RWPE2 (cell line): ENCODE measurements at regions not wholly inside any gene's neighbourhood (a gene's known extent, or its start where the extent isn't known, plus 50 kb on each side); places are given as distances from the start of the nearest gene placed in this dataset.

Experiments
- ATAC-seq: fragments of 200-7000 bp; cut with Tn5 transposase; 3 replicates; pipeline ENCODE4 v1.9.1; 2021; ENCODE audit warnings: low read depth
- DNase-seq: peaks from one replicate; pipeline ENCODE4 v3.0.0-alpha.2; 2020; ENCODE audit warnings: low spot score
- H3K27ac ChIP-seq: fragments of 450-650 bp; 2 replicates; pipeline ENCODE4 v1.5.1; 2017; ENCODE audit warnings: mild to moderate bottlenecking; ENCODE audit not compliant: poor library complexity, severe bottlenecking
- H3K27me3 ChIP-seq: fragments of 250-450 bp; sonication (Bioruptor Pico); 2 replicates; pipeline ENCODE4 v1.5.1; 2021; ENCODE audit warnings: mild to moderate bottlenecking, moderate library complexity; ENCODE audit not compliant: insufficient read depth, poor library complexity, severe bottlenecking
- H3K36me3 ChIP-seq: fragments of 250-450 bp; sonication (Bioruptor Pico); 2 replicates; pipeline ENCODE4 v1.5.1; 2020; ENCODE audit warnings: low read depth, mild to moderate bottlenecking, moderate library complexity
- H3K4me1 ChIP-seq: fragments of 250-450 bp; sonication (Bioruptor Pico); 2 replicates; pipeline ENCODE4 v1.5.1; 2021; ENCODE audit warnings: mild to moderate bottlenecking, moderate library complexity; ENCODE audit not compliant: insufficient read depth, poor library complexity, severe bottlenecking
- H3K4me3 ChIP-seq: fragments of 250-450 bp; sonication (Bioruptor Pico); 2 replicates; pipeline ENCODE4 v1.5.1; 2021; ENCODE audit warnings: mild to moderate bottlenecking, moderate library complexity; ENCODE audit not compliant: severe bottlenecking
- H3K9me3 ChIP-seq: fragments of 250-450 bp; sonication (Bioruptor Pico); 2 replicates; pipeline ENCODE4 v1.5.1; 2021; ENCODE audit warnings: mild to moderate bottlenecking, moderate library complexity; ENCODE audit not compliant: severe bottlenecking
- TF ChIP-seq, protein P1 (sequence below): fragments of 450-650 bp; IDR thresholded peaks from one replicate; pipeline ENCODE4 v1.5.1; 2017; ENCODE audit warnings: mild to moderate bottlenecking, moderate library complexity; ENCODE audit not compliant: poor library complexity, severe bottlenecking

DNA sequence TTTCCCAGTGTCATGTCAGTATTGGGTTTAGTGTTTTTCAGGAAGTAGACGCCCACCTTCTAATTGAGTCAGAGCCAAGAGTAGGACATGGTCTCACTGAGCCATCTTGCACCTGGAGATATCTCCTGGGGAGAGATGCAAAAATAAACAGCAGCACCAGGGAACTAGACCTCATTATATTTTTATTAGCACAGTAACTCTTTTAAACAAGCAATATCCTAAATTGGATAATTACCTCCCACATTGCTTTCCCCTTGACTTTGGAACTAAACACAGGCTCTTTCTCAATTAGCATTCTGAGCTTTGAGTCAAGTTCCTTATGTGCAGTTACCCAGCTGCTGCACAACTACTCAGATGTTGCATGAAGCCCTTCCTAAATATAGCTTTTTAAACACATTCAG is 175.4 kb downstream of the IBTK start:
- ATAC-seq (no peak), DNase-seq (no peak)
- Histone ChIP-seq H3K4me1 (no peaks in the 10 kb centered on the region), H3K9me3 (no peaks in the 10 kb centered on the region), H3K27me3 (no peaks in the 10 kb centered on the region), H3K4me3 (no peak overlapping the region), H3K27ac (no peak overlapping the region), H3K36me3 (no peaks in the 10 kb centered on the region)
- TF ChIP-seq, protein P1, sequence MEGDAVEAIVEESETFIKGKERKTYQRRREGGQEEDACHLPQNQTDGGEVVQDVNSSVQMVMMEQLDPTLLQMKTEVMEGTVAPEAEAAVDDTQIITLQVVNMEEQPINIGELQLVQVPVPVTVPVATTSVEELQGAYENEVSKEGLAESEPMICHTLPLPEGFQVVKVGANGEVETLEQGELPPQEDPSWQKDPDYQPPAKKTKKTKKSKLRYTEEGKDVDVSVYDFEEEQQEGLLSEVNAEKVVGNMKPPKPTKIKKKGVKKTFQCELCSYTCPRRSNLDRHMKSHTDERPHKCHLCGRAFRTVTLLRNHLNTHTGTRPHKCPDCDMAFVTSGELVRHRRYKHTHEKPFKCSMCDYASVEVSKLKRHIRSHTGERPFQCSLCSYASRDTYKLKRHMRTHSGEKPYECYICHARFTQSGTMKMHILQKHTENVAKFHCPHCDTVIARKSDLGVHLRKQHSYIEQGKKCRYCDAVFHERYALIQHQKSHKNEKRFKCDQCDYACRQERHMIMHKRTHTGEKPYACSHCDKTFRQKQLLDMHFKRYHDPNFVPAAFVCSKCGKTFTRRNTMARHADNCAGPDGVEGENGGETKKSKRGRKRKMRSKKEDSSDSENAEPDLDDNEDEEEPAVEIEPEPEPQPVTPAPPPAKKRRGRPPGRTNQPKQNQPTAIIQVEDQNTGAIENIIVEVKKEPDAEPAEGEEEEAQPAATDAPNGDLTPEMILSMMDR = no peak

DNA sequence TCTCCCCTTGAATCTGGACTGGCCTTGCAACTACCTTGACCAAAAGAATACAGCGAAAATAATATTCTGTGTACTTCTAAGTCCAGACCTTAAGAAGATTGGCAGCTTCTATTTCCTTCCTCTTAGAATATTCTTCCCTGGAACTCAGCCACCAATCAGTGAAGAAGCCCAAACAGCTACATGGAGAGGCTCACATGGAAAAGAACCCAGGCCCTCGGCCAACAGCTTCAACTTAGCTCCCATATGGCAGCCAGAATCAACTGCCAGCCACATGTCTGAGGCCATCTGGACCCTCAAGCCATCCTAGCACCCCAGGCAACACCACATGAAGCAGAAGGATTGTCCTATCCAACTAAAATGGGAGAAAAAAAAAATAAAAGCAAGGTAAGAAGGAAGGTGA is 178.8 kb downstream of the IBTK start:
- no peak overlapping the region for H3K27ac ChIP-seq
- ATAC-seq (no peak), DNase-seq (no peak)
- H3K4me3 ChIP-seq = no peak overlapping the region
- TF ChIP-seq, protein P1 = no peak
- H3K27me3 ChIP-seq = no peaks in the 10 kb centered on the region
- H3K36me3 ChIP-seq = no peaks in the 10 kb centered on the region
- no peaks in the 10 kb centered on the region for H3K9me3 ChIP-seq
- no peaks in the 10 kb centered on the region for H3K4me1 ChIP-seq

DNA sequence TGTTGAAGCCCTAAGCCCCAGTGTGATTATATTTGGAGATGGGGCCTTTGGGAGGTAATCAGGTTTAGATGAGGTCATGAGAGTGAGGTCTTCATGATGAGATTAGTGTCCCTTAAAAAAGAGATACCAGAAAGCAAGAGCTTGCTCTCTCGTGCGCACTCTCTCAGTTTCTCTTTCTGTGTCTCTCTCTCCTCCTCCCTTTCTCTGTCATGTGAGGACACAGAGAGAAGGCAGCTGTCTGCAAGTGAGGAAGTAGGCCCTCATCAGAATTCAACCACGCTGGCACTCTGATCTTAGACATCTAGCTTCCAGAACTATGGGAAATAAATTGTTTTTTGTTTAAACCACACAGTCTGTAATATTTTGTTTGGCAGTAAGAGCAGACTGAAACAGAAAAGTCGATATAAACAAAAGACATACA is 180.5 kb downstream of the IBTK start:
- Histone ChIP-seq H3K4me1 (no peaks in the 10 kb centered on the region), H3K27ac (no peak overlapping the region), H3K9me3 (no peaks in the 10 kb centered on the region), H3K4me3 (no peak overlapping the region), H3K36me3 (no peaks in the 10 kb centered on the region), H3K27me3 (no peaks in the 10 kb centered on the region)
- ATAC-seq = no peak
- DNase-seq = no peak
- TF ChIP-seq, protein P1 = no peak

DNA sequence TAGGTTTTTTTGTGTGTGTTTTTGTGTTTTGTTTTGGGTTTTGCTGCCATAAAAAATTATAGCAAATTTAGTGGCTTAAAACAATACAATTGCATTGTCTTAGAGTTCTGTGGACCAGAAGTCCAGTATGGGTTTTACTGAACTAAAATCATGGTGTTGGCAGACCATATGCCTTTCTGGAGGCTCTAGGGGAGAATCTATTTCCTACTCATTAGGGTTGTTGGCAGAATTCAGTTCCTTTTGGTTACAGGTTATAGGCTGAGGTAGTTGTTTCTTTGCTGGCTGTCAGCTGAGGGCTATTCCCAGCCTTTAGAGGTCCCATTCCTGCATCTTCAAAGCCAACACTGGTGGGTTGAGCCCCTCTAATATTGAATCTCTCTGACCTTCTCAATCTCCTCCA is 181.3 kb downstream of the IBTK start:
- Histone ChIP-seq H3K9me3 (no peaks in the 10 kb centered on the region), H3K27me3 (no peaks in the 10 kb centered on the region), H3K27ac (no peak overlapping the region), H3K4me1 (no peaks in the 10 kb centered on the region), H3K36me3 (no peaks in the 10 kb centered on the region), H3K4me3 (no peak overlapping the region)
- ATAC-seq = no peak
- TF ChIP-seq, protein P1 = no peak
- DNase-seq = no peak

DNA sequence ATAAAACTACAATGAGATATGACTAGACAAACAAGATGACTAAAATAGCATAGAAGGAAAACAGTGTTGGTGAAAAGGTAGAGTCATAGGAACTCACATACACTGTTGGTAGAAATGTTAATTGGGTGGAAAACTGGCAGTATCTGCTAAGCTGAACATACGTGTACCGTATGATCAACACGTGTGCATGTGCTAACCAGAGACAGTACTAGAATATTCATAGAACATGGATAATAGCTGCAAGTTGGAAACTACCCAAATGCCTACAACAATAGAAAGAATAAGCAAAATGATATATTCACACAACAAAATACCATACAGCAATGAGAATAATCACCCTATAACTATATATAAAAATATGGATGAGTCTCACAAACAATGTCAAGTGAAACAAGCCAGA is 184.0 kb downstream of the IBTK start:
- no peak overlapping the region for H3K27ac ChIP-seq
- H3K9me3 ChIP-seq = no peaks in the 10 kb centered on the region
- TF ChIP-seq, protein P1 = no peak
- no peaks in the 10 kb centered on the region for H3K27me3 ChIP-seq
- H3K4me3 ChIP-seq = no peak overlapping the region
- DNase-seq (no peak), ATAC-seq (no peak)
- no peaks in the 10 kb centered on the region for H3K4me1 ChIP-seq
- no peaks in the 10 kb centered on the region for H3K36me3 ChIP-seq
